K562 (cell line): ENCODE measurements at regions not wholly inside any gene's neighbourhood (a gene's known extent, or its start where the extent isn't known, plus 50 kb on each side); places are given as distances from the start of the nearest gene placed in this dataset.

ENCODE experiments used
- PHTF2 ChIP-seq: fragments of 250-450 bp; sonication (Bioruptor Pico); IDR thresholded peaks from 2 replicates; pipeline ENCODE4 v1.5.0; 2021; ENCODE audit warnings: mild to moderate bottlenecking
- RBBP5 ChIP-seq: fragments of 200-600 bp; sonication (generic); IDR thresholded peaks from 2 replicates; pipeline ENCODE4 v1.6.1; 2012; ENCODE audit warnings: borderline replicate concordance, mild to moderate bottlenecking, low read length, control low read depth, inconsistent platforms; ENCODE audit not compliant: insufficient read depth, poor library complexity, severe bottlenecking
- RBM15 ChIP-seq: fragments of 200-400 bp; formaldehyde crosslinking; IDR thresholded peaks from 2 replicates; pipeline ENCODE4 v1.6.1; 2018; ENCODE audit warnings: mild to moderate bottlenecking, low read length, moderate library complexity; ENCODE audit not compliant: insufficient read depth
- SAFB2 ChIP-seq: fragments of 200-400 bp; formaldehyde crosslinking; IDR thresholded peaks from 2 replicates; pipeline ENCODE4 v1.6.1; 2018; ENCODE audit warnings: borderline replicate concordance, low read length, low read depth, moderate library complexity; ENCODE audit not compliant: severe bottlenecking
- SMARCE1 ChIP-seq: fragments of 450-650 bp; IDR thresholded peaks from 2 replicates; pipeline ENCODE4 v1.7.1; 2016; ENCODE audit warnings: mild to moderate bottlenecking
- TF ChIP-seq, protein P1 (sequence below), 3 experiments: IDR thresholded peaks in 2 of 3; conservative IDR thresholded peaks in 1 of 3; 2 replicates each; pipeline ENCODE4 v1.5.1; 2011 to 2012; ENCODE audit warnings: low read length in 3 of 3, mild to moderate bottlenecking in 3 of 3, control low read depth in 2 of 3, improper control_type of control experiment in 1 of 3, inconsistent platforms in 1 of 3, low read depth in 1 of 3, mixed read lengths in 1 of 3, moderate library complexity in 1 of 3; ENCODE audit not compliant: insufficient read depth in 2 of 3

DNA sequence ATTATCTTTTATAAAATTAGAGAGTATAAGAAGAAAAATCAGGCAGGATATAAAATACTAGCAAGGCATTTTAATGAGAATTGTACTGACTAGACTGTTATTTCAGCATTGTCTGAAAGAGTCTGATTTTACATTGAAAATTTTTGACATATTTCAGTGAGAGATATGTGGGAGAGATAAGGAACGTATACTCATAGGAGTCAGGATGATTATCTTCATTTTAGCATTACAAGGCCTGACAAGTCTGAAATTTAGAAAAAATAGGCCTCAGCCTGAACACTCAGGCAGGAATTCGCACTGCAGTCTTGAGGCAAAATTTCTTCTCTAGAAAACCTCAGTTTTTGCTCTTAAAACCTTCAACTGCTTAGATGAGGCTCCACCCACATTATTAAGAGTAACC lies 386.0 kb downstream of the HGF start:
- TF ChIP-seq, protein P1, sequence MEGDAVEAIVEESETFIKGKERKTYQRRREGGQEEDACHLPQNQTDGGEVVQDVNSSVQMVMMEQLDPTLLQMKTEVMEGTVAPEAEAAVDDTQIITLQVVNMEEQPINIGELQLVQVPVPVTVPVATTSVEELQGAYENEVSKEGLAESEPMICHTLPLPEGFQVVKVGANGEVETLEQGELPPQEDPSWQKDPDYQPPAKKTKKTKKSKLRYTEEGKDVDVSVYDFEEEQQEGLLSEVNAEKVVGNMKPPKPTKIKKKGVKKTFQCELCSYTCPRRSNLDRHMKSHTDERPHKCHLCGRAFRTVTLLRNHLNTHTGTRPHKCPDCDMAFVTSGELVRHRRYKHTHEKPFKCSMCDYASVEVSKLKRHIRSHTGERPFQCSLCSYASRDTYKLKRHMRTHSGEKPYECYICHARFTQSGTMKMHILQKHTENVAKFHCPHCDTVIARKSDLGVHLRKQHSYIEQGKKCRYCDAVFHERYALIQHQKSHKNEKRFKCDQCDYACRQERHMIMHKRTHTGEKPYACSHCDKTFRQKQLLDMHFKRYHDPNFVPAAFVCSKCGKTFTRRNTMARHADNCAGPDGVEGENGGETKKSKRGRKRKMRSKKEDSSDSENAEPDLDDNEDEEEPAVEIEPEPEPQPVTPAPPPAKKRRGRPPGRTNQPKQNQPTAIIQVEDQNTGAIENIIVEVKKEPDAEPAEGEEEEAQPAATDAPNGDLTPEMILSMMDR (IDR thresholded peaks at IDR 0.05 in 2 of 3, conservative IDR thresholded peaks at IDR 0.05 in 1 of 3; ENCODE audit: insufficient read depth in 2 of 3, low read depth in 1 of 3, low read length in 3 of 3), result no peak
- TF ChIP-seq SAFB2 (no peak), PHTF2 (CRISPR knock-in tag) (no peak), RBBP5 (no peak), RBM15 (no peak), SMARCE1 (no peak)
